MM.1S (cell line): ENCODE measurements at regions not wholly inside any gene's neighbourhood (a gene's known extent, or its start where the extent isn't known, plus 50 kb on each side); places are given as distances from the start of the nearest gene placed in this dataset.

Experiments
- EZH2 ChIP-seq: fragments of 300-600 bp; sonication (generic); optimal IDR thresholded peaks from 2 replicates; pipeline ENCODE3; 2017; ENCODE audit warnings: low read depth, mild to moderate bottlenecking, antibody characterized with exemption, low read length, mixed read lengths
- EZH2phosphoT487 ChIP-seq: fragments of 300-600 bp; sonication (generic); IDR thresholded peaks from 2 replicates; pipeline ENCODE4 v1.6.1; 2018; ENCODE audit warnings: antibody characterized with exemption, low read length
- TF ChIP-seq, protein P1 (sequence below): fragments of 300-600 bp; sonication (generic); IDR thresholded peaks from 2 replicates; pipeline ENCODE4 v1.5.1; 2016; ENCODE audit warnings: antibody characterized with exemption, low read length, mixed read lengths

DNA sequence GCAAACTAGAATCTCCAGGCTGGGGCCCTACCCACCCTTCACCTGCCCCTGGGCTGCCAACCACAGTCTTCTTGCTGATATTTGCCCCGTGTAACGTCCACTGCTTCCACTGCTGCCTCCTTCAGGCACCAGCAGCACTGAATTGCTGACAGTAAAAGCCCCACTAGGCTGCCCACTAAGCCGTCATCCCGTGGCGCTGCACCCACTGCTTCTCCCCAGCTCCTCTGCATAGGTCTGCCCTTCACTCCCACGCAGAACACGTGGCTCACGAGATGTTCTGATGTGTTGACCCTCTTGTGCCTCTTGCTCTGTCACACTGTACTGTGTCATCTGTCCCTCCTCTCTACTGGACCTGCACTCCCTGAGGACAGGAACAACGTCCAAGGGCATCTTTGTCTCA lies 86.3 kb upstream of the HIVEP1 start:
- TF ChIP-seq, protein P1, sequence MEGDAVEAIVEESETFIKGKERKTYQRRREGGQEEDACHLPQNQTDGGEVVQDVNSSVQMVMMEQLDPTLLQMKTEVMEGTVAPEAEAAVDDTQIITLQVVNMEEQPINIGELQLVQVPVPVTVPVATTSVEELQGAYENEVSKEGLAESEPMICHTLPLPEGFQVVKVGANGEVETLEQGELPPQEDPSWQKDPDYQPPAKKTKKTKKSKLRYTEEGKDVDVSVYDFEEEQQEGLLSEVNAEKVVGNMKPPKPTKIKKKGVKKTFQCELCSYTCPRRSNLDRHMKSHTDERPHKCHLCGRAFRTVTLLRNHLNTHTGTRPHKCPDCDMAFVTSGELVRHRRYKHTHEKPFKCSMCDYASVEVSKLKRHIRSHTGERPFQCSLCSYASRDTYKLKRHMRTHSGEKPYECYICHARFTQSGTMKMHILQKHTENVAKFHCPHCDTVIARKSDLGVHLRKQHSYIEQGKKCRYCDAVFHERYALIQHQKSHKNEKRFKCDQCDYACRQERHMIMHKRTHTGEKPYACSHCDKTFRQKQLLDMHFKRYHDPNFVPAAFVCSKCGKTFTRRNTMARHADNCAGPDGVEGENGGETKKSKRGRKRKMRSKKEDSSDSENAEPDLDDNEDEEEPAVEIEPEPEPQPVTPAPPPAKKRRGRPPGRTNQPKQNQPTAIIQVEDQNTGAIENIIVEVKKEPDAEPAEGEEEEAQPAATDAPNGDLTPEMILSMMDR, result no peak
- TF ChIP-seq EZH2 (no peak), EZH2phosphoT487 (no peak)
